Retinal pigment epithelial cell (primary cell): ENCODE measurements at regions not wholly inside any gene's neighbourhood (a gene's known extent, or its start where the extent isn't known, plus 50 kb on each side); places are given as distances from the start of the nearest gene placed in this dataset.

Experiments used
- DNase-seq: peaks from one replicate; pipeline ENCODE4 v3.0.0-alpha.2; 2010; ENCODE audit warnings: low read depth
- H3K4me3 ChIP-seq: 2 replicates; pipeline ENCODE4 v1.5.1; 2011; ENCODE audit warnings: mild to moderate bottlenecking, low read length, control low read depth, moderate library complexity
- CTCF ChIP-seq: conservative IDR thresholded peaks from 2 replicates; pipeline ENCODE4 v1.5.1; 2011; ENCODE audit warnings: low read depth, low read length, control low read depth, inconsistent platforms

GRCh38 chr2:5077479-5078089 lies 614.6 kb upstream of the SOX11 start:
- TF ChIP-seq CTCF, result no peak
- DNase-seq, result no peak
- H3K4me3 ChIP-seq, result no peak overlapping the region

GRCh38 chr2:5083402-5083801 lies 608.8 kb upstream of the SOX11 start:
- no peak overlapping the region for H3K4me3 ChIP-seq
- no peak for DNase-seq
- TF ChIP-seq CTCF, result no peak

- no peak for DNase-seq
- TF ChIP-seq CTCF, result no peak
- H3K4me3 ChIP-seq, result no peak overlapping the region
Measured at GRCh38 chr2:5089409-5089808, 602.8 kb upstream of the SOX11 start.

- DNase-seq, result no peak
- TF ChIP-seq CTCF, result no peak
- no peak overlapping the region for H3K4me3 ChIP-seq
Measured at GRCh38 chr2:5093056-5093455, 599.1 kb upstream of the SOX11 start.

- H3K4me3 ChIP-seq, result no peak overlapping the region
- DNase-seq, result no peak
- no peak for TF ChIP-seq CTCF
Measured at GRCh38 chr2:5093518-5093917, 598.7 kb upstream of the SOX11 start.

GRCh38 chr2:5094192-5094591 lies 598.0 kb upstream of the SOX11 start:
- TF ChIP-seq CTCF, result no peak
- no peak for DNase-seq
- H3K4me3 ChIP-seq, result no peak overlapping the region

GRCh38 chr2:5098286-5098685 lies 593.9 kb upstream of the SOX11 start:
- no peak overlapping the region for H3K4me3 ChIP-seq
- no peak for TF ChIP-seq CTCF
- DNase-seq, result no peak
